Peyer's patch (tissue), 4 donors: ENCODE measurements at regions not wholly inside any gene's neighbourhood (a gene's known extent, or its start where the extent isn't known, plus 50 kb on each side); places are given as distances from the start of the nearest gene placed in this dataset.

Source experiments
- CTCF ChIP-seq, 6 experiments: fragments of 450-650 bp in 4 of 6; fragments of 200-600 bp in 2 of 6; sonication (generic) in 1 of 6; IDR thresholded peaks; one replicate each; pipeline ENCODE4 v1.5.1; 2017 to 2019; ENCODE audit warnings: antibody characterized with exemption in 6 of 6, mild to moderate bottlenecking in 3 of 6, moderate library complexity in 1 of 6
- POLR2A ChIP-seq, 2 donors: fragments of 450-650 bp; IDR thresholded peaks; one replicate each; pipeline ENCODE4 v1.5.1; 2017; ENCODE audit warnings: antibody characterized with exemption in 2 of 2, mild to moderate bottlenecking in 2 of 2, moderate library complexity in 2 of 2

- TF ChIP-seq CTCF (IDR thresholded peaks at IDR 0.05) (no peak), POLR2A (IDR thresholded peaks at IDR 0.05) (no peak)
Observed at GRCh38 chr13:110777251-110777820, 63.8 kb downstream of the ING1 start.
